D721Med (cell line): ENCODE measurements at regions not wholly inside any gene's neighbourhood (a gene's known extent, or its start where the extent isn't known, plus 50 kb on each side); places are given as distances from the start of the nearest gene placed in this dataset.
"Not testable (repeated sequence)": the region's sequence is repeated elsewhere in the genome, so short reads cannot be mapped to it uniquely, and the experiment has no call there.

Experiments used
- DNase-seq: peaks from one replicate; pipeline ENCODE4 v3.0.0; 2011; ENCODE audit warnings: low spot score; ENCODE audit not compliant: insufficient read length
- FAIRE-seq: peaks from 2 replicates; lab custom pipeline; 2011; peaks lifted over from hg19 to GRCh38; lab: Jason Lieb, UNC
- TF ChIP-seq, protein P1 (sequence below): IDR thresholded peaks from 2 replicates; pipeline ENCODE4 v1.5.1; 2012; ENCODE audit warnings: mild to moderate bottlenecking, control low read depth; ENCODE audit not compliant: insufficient read depth; ENCODE audit errors: missing control alignments

DNA sequence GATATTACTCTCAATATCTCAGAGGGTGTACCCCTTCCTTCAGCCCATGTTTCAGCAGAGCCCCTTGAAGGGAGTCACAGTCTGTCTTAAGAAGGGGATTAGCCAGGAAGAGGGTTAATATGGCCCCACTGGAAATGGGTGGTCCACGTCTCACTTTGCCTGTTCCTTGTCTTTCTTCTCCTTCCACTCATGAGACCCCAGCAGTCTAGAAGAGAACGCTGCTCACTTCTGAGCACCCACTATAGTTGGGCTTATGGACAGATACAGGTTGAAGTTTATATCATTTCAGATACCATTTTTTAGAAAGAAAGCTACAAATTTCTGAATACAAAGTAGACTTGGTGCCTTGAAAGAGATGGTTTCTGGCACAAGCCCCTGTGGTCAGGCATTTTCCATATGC lies 139.3 kb upstream of the API5 start:
- TF ChIP-seq, protein P1, sequence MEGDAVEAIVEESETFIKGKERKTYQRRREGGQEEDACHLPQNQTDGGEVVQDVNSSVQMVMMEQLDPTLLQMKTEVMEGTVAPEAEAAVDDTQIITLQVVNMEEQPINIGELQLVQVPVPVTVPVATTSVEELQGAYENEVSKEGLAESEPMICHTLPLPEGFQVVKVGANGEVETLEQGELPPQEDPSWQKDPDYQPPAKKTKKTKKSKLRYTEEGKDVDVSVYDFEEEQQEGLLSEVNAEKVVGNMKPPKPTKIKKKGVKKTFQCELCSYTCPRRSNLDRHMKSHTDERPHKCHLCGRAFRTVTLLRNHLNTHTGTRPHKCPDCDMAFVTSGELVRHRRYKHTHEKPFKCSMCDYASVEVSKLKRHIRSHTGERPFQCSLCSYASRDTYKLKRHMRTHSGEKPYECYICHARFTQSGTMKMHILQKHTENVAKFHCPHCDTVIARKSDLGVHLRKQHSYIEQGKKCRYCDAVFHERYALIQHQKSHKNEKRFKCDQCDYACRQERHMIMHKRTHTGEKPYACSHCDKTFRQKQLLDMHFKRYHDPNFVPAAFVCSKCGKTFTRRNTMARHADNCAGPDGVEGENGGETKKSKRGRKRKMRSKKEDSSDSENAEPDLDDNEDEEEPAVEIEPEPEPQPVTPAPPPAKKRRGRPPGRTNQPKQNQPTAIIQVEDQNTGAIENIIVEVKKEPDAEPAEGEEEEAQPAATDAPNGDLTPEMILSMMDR: no peak
- FAIRE-seq: no peak
- DNase-seq: no peak

DNA sequence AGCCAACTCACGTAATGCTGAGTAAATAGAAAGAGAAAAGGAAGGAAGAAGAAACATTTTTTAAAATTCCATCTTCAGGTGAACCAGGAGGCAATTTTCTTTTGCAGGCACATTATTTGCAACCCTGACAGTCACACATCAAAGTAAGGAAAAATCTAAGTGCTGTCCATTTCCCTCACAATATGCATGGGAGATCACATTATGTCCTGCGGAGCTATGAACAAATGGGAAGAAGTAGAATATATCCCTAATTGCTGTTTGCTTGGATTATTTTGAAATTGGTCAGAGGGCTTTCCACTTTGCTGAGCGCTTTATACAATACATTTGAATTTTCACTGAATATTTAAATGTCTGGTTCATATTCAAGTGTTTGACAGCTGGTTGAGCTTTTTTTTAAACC lies 133.8 kb upstream of the API5 start:
- TF ChIP-seq, protein P1: no peak
- FAIRE-seq (no peak), DNase-seq (no peak)

DNA sequence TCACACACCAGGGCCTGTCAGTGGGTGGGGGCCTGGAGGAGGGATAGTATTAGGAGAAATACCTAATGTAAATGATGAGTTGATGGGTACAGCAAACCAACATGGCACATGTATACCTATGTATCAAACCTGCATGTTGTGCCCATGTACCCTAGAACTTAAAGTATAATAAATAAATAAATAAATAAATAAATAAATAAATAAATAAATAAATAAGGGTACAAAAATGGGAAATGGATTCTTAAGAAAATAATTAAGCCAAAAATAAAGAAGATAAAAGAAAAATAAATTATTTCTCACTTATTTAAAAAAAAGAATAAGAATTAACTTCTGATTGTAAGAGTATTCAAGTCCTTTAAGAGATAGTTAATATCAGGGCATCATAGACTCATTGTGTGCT lies 117.3 kb upstream of the API5 start:
- not testable (repeated sequence) for DNase-seq, FAIRE-seq

DNA sequence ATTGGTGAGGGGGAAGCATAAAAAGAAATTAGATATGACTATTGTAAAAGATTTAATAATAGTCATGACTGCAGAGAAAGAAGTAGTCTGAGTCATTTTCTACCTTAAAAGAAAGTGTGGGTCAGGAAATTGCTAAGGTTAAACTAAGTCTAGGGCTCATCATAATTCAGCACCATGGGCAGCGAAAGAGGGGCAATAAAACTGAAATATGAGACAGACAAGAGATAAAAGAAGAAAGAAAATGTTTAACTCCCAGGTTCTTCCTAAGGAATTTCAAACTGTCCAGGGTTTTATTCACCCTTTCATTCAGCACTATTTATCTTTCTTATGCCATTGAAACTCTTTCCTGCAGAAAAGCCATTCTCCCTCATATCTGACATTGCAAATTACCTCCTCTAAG lies 114.4 kb upstream of the API5 start:
- no peak for DNase-seq
- TF ChIP-seq, protein P1: no peak
- FAIRE-seq: no peak

DNA sequence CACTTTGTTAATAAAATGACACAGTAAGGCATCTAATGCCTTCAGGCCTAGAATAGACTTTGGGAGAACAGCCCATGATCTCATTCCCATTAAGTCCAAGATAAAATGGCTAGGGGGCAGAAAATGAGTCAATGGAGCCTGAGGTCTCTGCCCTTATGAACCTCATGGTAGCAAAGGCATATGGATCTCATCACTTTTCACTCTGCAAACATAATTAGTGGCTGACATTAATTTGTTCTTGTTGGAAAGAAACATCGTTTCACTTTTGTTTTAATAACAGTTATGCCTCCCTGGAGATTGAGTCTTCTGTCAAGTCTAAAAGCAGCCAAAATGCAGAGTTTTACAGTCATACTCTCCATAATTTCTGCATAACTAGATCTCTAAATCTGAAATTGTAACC lies 111.8 kb upstream of the API5 start:
- FAIRE-seq: no peak
- no peak for DNase-seq
- TF ChIP-seq, protein P1: no peak

DNA sequence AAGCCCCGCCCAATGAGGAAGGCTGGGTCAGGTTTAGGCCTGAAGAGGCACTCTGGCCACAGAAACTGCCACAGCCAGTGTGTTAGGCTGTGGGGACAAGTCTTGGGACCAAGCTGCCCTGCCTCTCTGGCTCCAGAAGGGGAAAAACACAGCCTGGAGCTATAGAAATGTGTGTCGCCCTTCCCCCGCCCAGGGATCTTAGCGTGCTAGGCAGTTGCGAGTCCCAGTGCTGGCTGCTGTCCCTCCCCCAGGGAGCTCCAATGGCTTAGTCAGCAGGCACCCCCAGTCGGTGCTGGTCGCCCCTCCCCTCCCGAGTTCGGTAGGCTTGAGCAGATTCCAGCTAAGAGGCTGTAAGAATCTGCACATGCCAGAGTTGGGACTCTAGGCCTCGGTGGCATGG lies 99.5 kb upstream of the API5 start:
- TF ChIP-seq, protein P1: no peak
- FAIRE-seq (no peak), DNase-seq (no peak)

DNA sequence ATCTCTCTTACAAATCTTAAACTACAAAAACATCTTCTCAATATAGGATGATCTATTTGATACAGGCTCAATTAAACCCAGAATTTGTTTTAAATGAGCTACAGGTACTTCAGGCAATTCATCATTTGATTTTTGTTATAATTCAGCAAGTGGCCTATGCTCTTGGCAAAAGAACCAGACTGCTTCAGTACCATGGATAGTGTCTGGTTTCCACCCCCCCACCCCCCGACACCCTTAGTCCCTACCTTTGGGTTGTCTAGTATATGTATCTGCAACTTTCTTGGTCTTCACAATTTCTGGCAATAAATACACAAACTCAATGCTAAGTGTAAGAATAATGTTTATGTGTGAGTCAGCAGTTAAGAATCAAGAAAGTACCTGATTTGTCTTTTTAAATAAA lies 97.3 kb upstream of the API5 start:
- TF ChIP-seq, protein P1: no peak
- DNase-seq: no peak
- FAIRE-seq: no peak

DNA sequence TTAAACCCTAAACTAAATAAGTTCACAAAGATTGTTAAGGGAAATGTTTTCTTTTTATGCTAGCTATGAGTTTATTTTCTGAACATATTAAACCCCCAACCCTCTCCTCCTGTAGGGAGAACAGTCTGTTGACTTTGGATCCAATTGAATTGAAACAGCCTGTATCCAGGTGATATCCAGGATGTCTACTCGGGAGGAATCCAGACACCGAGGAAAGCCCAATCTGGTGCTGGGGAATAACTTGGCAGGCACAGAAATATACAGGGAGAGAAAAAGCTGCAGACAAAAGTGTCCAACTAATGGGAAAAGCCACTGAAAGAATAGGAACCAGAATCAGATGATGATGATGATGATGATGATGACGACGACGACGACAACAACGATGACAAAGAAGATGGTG lies 93.9 kb upstream of the API5 start:
- no peak for FAIRE-seq
- TF ChIP-seq, protein P1: no peak
- no peak for DNase-seq
